ENCODE measurements at regions not wholly inside any gene's neighbourhood (a gene's known extent, or its start where the extent isn't known, plus 50 kb on each side); places are given as distances from the start of the nearest gene placed in this dataset.

GRCh38 chr5:164350236-164350635, 844.8 kb downstream of the MAT2B start:
- ChIA-PET POLR2A (no interaction called here), CTCF (ENCODE audit: low intra/inter-chr PET ratio, low total read pairs) (no interaction called here)
- H3K36me3 ChIP-seq (replicated peaks in 1 of 2; ENCODE audit: control insufficient read depth in 1 of 2, insufficient read depth in 2 of 2, low read length in 2 of 2): no peaks in the 10 kb centered on the region
- ATAC-seq (no peak), FAIRE-seq (no peak), DNase-seq (ENCODE audit: low spot score) (no peak)
- BruUV-seq (replicated peaks): no TSS peak
- H3K4me2 ChIP-seq (ENCODE audit: low read depth, low read length): no peak overlapping the region
- peaks cover 29% of the 10 kb centered on the region for H3K9me3 ChIP-seq (ENCODE audit: low read length)
- WGBS (ENCODE audit: low lambda C conversion rate): 46% methylated on average over 1 of the region's 1 CpG
- no peaks in the 10 kb centered on the region for H3K4me1 ChIP-seq (ENCODE audit: insufficient read depth, low read length)
- H3K27ac ChIP-seq (ENCODE audit: extremely low read length, insufficient read depth, low read length): no peak overlapping the region
- H3K4me3 ChIP-seq (replicated peaks in 1 of 3; ENCODE audit: insufficient read depth in 1 of 3, low read depth in 2 of 3, low read length in 3 of 3): no peak overlapping the region
- H4K20me1 ChIP-seq (ENCODE audit: insufficient read depth, low read length): no peaks in the 10 kb centered on the region
- intact Hi-C loops (cut with micrococcal nuclease; ENCODE audit: unreplicated experiment) (no loop called here), in situ Hi-C loops (cut with HindIII; ENCODE audit: extremely low pct_ligation_motif_present, low pct_unique_long_range_greater_than_20kb) (no loop called here)
- H3K9ac ChIP-seq (ENCODE audit: insufficient read depth, low read depth, low read length): no peak overlapping the region
- no peaks in the 10 kb centered on the region; a peak in 1 of 5 replicates for H3K27me3 ChIP-seq (ENCODE audit: control insufficient read depth in 1 of 2, insufficient read depth in 2 of 2, low read length in 2 of 2)
- no peak for TF ChIP-seq ZNF17 (CRISPR knock-in tag; IDR thresholded peaks at IDR 0.05)
- TF ChIP-seq ZIK1 (CRISPR knock-in tag; IDR thresholded peaks at IDR 0.05; ENCODE audit: borderline replicate concordance, low read depth): no peak
- TF ChIP-seq, protein P1, sequence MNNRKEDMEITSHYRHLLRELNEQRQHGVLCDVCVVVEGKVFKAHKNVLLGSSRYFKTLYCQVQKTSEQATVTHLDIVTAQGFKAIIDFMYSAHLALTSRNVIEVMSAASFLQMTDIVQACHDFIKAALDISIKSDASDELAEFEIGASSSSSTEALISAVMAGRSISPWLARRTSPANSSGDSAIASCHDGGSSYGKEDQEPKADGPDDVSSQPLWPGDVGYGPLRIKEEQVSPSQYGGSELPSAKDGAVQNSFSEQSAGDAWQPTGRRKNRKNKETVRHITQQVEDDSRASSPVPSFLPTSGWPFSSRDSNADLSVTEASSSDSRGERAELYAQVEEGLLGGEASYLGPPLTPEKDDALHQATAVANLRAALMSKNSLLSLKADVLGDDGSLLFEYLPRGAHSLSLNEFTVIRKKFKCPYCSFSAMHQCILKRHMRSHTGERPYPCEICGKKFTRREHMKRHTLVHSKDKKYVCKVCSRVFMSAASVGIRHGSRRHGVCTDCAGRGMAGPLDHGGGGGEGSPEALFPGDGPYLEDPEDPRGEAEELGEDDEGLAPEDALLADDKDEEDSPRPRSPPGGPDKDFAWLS (CRISPR knock-in tag; IDR thresholded peaks at IDR 0.05; ENCODE audit: borderline replicate concordance): no peak
- TF ChIP-seq MEF2D (CRISPR knock-in tag; IDR thresholded peaks at IDR 0.05): no peak
- TF ChIP-seq SP4 (CRISPR knock-in tag; IDR thresholded peaks at IDR 0.05): no peak
- no peak for TF ChIP-seq PHB2 (IDR thresholded peaks at IDR 0.05; ENCODE audit: partially characterized antibody)
- no peak overlapping the region for H2AFZ ChIP-seq (ENCODE audit: low read length)
- H3K79me2 ChIP-seq (ENCODE audit: insufficient read depth, low read length): no peaks in the 10 kb centered on the region

- Histone ChIP-seq H3K9ac (ENCODE audit: insufficient read depth, low read depth, low read length) (no peak overlapping the region), H3K4me2 (ENCODE audit: low read depth, low read length) (no peak overlapping the region), H4K20me1 (ENCODE audit: insufficient read depth, low read length) (no peaks in the 10 kb centered on the region), H3K36me3 (replicated peaks in 1 of 2; ENCODE audit: control insufficient read depth in 1 of 2, insufficient read depth in 2 of 2, low read length in 2 of 2) (no peaks in the 10 kb centered on the region), H3K27me3 (ENCODE audit: control insufficient read depth in 1 of 2, insufficient read depth in 2 of 2, low read length in 2 of 2) (no peaks in the 10 kb centered on the region; a peak in 1 of 5 replicates), H2AFZ (ENCODE audit: low read length) (no peak overlapping the region), H3K9me3 (ENCODE audit: low read length) (peaks cover 26% of the 10 kb centered on the region), H3K79me2 (ENCODE audit: insufficient read depth, low read length) (no peaks in the 10 kb centered on the region), H3K4me1 (ENCODE audit: insufficient read depth, low read length) (no peaks in the 10 kb centered on the region), H3K27ac (ENCODE audit: extremely low read length, insufficient read depth, low read length) (no peak overlapping the region), H3K4me3 (replicated peaks in 1 of 3; ENCODE audit: insufficient read depth in 1 of 3, low read depth in 2 of 3, low read length in 3 of 3) (no peak overlapping the region)
- BruUV-seq (replicated peaks): no TSS peak
- POLR2A ChIA-PET: no interaction called here
- DNase-seq (ENCODE audit: low spot score) (no peak), FAIRE-seq (no peak), ATAC-seq (no peak)
- in situ Hi-C loops (cut with HindIII; ENCODE audit: extremely low pct_ligation_motif_present, low pct_unique_long_range_greater_than_20kb): no loop called here
- intact Hi-C loops (cut with micrococcal nuclease; ENCODE audit: unreplicated experiment): no loop called here
- 8% methylated on average over 2 of the region's 2 CpGs for WGBS (ENCODE audit: low lambda C conversion rate)
- CTCF ChIA-PET (ENCODE audit: low intra/inter-chr PET ratio, low total read pairs): no interaction called here
- TF ChIP-seq ZNF264 (CRISPR knock-in tag; IDR thresholded peaks at IDR 0.05) (no peak), ZNF761 (CRISPR knock-in tag; conservative IDR thresholded peaks at IDR 0.05) (no peak), ZNF280B (CRISPR knock-in tag; IDR thresholded peaks at IDR 0.05; ENCODE audit: borderline replicate concordance) (no peak), NCOA5 (CRISPR knock-in tag; IDR thresholded peaks at IDR 0.05) (no peak)
- TF ChIP-seq, protein P2, sequence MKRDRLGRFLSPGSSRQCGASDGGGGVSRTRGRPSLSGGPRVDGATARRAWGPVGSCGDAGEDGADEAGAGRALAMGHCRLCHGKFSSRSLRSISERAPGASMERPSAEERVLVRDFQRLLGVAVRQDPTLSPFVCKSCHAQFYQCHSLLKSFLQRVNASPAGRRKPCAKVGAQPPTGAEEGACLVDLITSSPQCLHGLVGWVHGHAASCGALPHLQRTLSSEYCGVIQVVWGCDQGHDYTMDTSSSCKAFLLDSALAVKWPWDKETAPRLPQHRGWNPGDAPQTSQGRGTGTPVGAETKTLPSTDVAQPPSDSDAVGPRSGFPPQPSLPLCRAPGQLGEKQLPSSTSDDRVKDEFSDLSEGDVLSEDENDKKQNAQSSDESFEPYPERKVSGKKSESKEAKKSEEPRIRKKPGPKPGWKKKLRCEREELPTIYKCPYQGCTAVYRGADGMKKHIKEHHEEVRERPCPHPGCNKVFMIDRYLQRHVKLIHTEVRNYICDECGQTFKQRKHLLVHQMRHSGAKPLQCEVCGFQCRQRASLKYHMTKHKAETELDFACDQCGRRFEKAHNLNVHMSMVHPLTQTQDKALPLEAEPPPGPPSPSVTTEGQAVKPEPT (CRISPR knock-in tag; IDR thresholded peaks at IDR 0.05; ENCODE audit: low read depth): no peak
Observed at GRCh38 chr5:164351245-164351834, 845.9 kb downstream of the MAT2B start.
